ENCODE measurements at regions not wholly inside any gene's neighbourhood (a gene's known extent, or its start where the extent isn't known, plus 50 kb on each side); places are given as distances from the start of the nearest gene placed in this dataset.

GRCh38 chr12:115172521-115172920 is 488.5 kb upstream of the TBX3 start:
- Mint-ChIP-seq H3K36me3 (ENCODE audit: low read depth) (no peaks in the 10 kb centered on the region), H3K4me1 (ENCODE audit: low read depth) (no peaks in the 10 kb centered on the region), H3K27me3 (no peaks in the 10 kb centered on the region), H3K9me3 (peaks cover 3% of the 10 kb centered on the region), H3K4me3 (no peak overlapping the region), H3K27ac (no peak overlapping the region)
- ATAC-seq (no peak), DNase-seq (no peak)
- ChIA-PET CTCF (no interaction called here), POLR2A (no interaction called here)
- no peak for TF ChIP-seq CTCF (IDR thresholded peaks at IDR 0.05)
- intact Hi-C loops (cut with micrococcal nuclease): no loop called here

- no peak overlapping the region for H3K27ac Mint-ChIP-seq
- H3K4me1 Mint-ChIP-seq (ENCODE audit: low read depth): no peaks in the 10 kb centered on the region
These were observed 486.0 kb upstream of the TBX3 start for GRCh38 chr12:115169981-115170380.

GRCh38 chr12:115166698-115167315 is 482.8 kb upstream of the TBX3 start:
- Mint-ChIP-seq H3K4me1 (ENCODE audit: low read depth) (no peaks in the 10 kb centered on the region), H3K27me3 (no peaks in the 10 kb centered on the region), H3K27ac (no peak overlapping the region), H3K9me3 (peaks cover 5% of the 10 kb centered on the region), H3K36me3 (ENCODE audit: low read depth) (no peaks in the 10 kb centered on the region), H3K4me3 (no peak overlapping the region)
- intact Hi-C loops (cut with micrococcal nuclease): no loop called here
- POLR2A ChIA-PET: no interaction called here
- CTCF ChIA-PET: no interaction called here
- no peak for DNase-seq
- no peak for ATAC-seq
- TF ChIP-seq CTCF (IDR thresholded peaks at IDR 0.05): no peak

More at GRCh38 chr12:115169981-115170380, 486.0 kb upstream of the TBX3 start:
- Mint-ChIP-seq H3K4me3 (no peak overlapping the region), H3K9me3 (peaks cover 5% of the 10 kb centered on the region), H3K36me3 (ENCODE audit: low read depth) (no peaks in the 10 kb centered on the region), H3K27me3 (no peaks in the 10 kb centered on the region)
- ATAC-seq (no peak), DNase-seq (no peak)
- POLR2A ChIA-PET: no interaction called here
- TF ChIP-seq CTCF (IDR thresholded peaks at IDR 0.05): no peak
- intact Hi-C loops (cut with micrococcal nuclease): no loop called here
- CTCF ChIA-PET: no interaction called here

- H3K4me1 Mint-ChIP-seq (ENCODE audit: low read depth): no peaks in the 10 kb centered on the region
- no peak overlapping the region for H3K27ac Mint-ChIP-seq
- no peaks in the 10 kb centered on the region for H3K36me3 Mint-ChIP-seq (ENCODE audit: low read depth)
- ATAC-seq (no peak), DNase-seq (no peak)
- CTCF ChIA-PET: no interaction called here
- H3K4me3 Mint-ChIP-seq: no peak overlapping the region
- H3K9me3 Mint-ChIP-seq: peaks cover 5% of the 10 kb centered on the region
- no peak for TF ChIP-seq CTCF (IDR thresholded peaks at IDR 0.05)
- POLR2A ChIA-PET: no interaction called here
- intact Hi-C loops (cut with micrococcal nuclease): no loop called here
- H3K27me3 Mint-ChIP-seq: no peaks in the 10 kb centered on the region
These were observed 479.7 kb upstream of the TBX3 start for GRCh38 chr12:115163710-115164109.

GRCh38 chr12:115160271-115161128 is 476.5 kb upstream of the TBX3 start:
- no peak overlapping the region for H3K4me3 Mint-ChIP-seq
- H3K4me1 Mint-ChIP-seq (ENCODE audit: low read depth): no peaks in the 10 kb centered on the region
- intact Hi-C loops (cut with micrococcal nuclease): no loop called here
- ChIA-PET POLR2A (no interaction called here), CTCF (no interaction called here)
- no peaks in the 10 kb centered on the region for H3K36me3 Mint-ChIP-seq (ENCODE audit: low read depth)
- TF ChIP-seq CTCF (IDR thresholded peaks at IDR 0.05): no peak
- DNase-seq (no peak), ATAC-seq (no peak)
- no peak overlapping the region for H3K27ac Mint-ChIP-seq
- no peaks in the 10 kb centered on the region for H3K9me3 Mint-ChIP-seq
- H3K27me3 Mint-ChIP-seq: no peaks in the 10 kb centered on the region

Measured in activated CD8-positive, alpha-beta T cell treated with anti-CD3 and anti-CD28 coated beads for 36 hours (primary cell).